ENCODE measurements at regions not wholly inside any gene's neighbourhood (a gene's known extent, or its start where the extent isn't known, plus 50 kb on each side); places are given as distances from the start of the nearest gene placed in this dataset.

- TF ChIP-seq CTCF (conservative IDR thresholded peaks at IDR 0.05; ENCODE audit: low read depth, low read length): no peak
- no peak for TF ChIP-seq EZH2 (IDR thresholded peaks at IDR 0.05; ENCODE audit: low read length, unreplicated experiment)
- TF ChIP-seq EZH2phosphoT487 (IDR thresholded peaks at IDR 0.05; ENCODE audit: borderline replicate concordance, low read length): no peak
Measured at GRCh38 chr2:70354264-70354949, 52.5 kb upstream of the FAM136A start.

Measured in PC-3 (cell line).